Activated effector memory CD4-positive, alpha-beta T cell treated with Interleukin-2 at 50 U/mL for 16 hours (primary cell): ENCODE measurements at regions not wholly inside any gene's neighbourhood (a gene's known extent, or its start where the extent isn't known, plus 50 kb on each side); places are given as distances from the start of the nearest gene placed in this dataset.

Experiments used
- DNase-seq: peaks from one replicate; pipeline ENCODE4 v3.0.0-alpha.2; 2020

GRCh38 chr15:62558640-62559380 is 393.7 kb upstream of the C2CD4B start:
- DNase-seq = no peak

- DNase-seq = no peak
These were observed 394.3 kb upstream of the C2CD4B start for GRCh38 chr15:62559381-62559733.

- no peak for DNase-seq
These were observed 396.0 kb upstream of the C2CD4B start for GRCh38 chr15:62561059-62561519.

GRCh38 chr15:62561571-62561970 is 396.5 kb upstream of the C2CD4B start:
- no peak for DNase-seq

- DNase-seq = no peak
These were observed 400.0 kb upstream of the C2CD4B start for GRCh38 chr15:62564886-62565633.

GRCh38 chr15:62565634-62566026 is 400.5 kb upstream of the C2CD4B start:
- DNase-seq = no peak

- no peak for DNase-seq
These were observed 401.2 kb upstream of the C2CD4B start for GRCh38 chr15:62566248-62566647.

GRCh38 chr15:62567501-62567900 is 402.4 kb upstream of the C2CD4B start:
- DNase-seq = no peak

- no peak for DNase-seq
These were observed 402.9 kb upstream of the C2CD4B start for GRCh38 chr15:62568004-62568403.

GRCh38 chr15:62568702-62569101 is 403.6 kb upstream of the C2CD4B start:
- no peak for DNase-seq

- no peak for DNase-seq
These were observed 404.6 kb upstream of the C2CD4B start for GRCh38 chr15:62569460-62570404.

GRCh38 chr15:62570405-62570783 is 405.3 kb upstream of the C2CD4B start:
- DNase-seq = no peak

GRCh38 chr15:62571072-62571471 is 406.0 kb upstream of the C2CD4B start:
- DNase-seq = no peak

- no peak for DNase-seq
These were observed 407.7 kb upstream of the C2CD4B start for GRCh38 chr15:62572797-62573196.

GRCh38 chr15:62573876-62574275 is 408.8 kb upstream of the C2CD4B start:
- no peak for DNase-seq

- DNase-seq = no peak
These were observed 413.5 kb upstream of the C2CD4B start for GRCh38 chr15:62578546-62578945.

- no peak for DNase-seq
These were observed 413.9 kb upstream of the C2CD4B start for GRCh38 chr15:62578960-62579359.

GRCh38 chr15:62579842-62580241 is 414.8 kb upstream of the C2CD4B start:
- DNase-seq = no peak

GRCh38 chr15:62582580-62582979 is 417.5 kb upstream of the C2CD4B start:
- no peak for DNase-seq

- DNase-seq = no peak
These were observed 419.5 kb upstream of the C2CD4B start for GRCh38 chr15:62584301-62585235.

- no peak for DNase-seq
These were observed 424.0 kb upstream of the C2CD4B start for GRCh38 chr15:62588938-62589670.
